Urinary bladder (tissue), 3 donors: ENCODE measurements at regions not wholly inside any gene's neighbourhood (a gene's known extent, or its start where the extent isn't known, plus 50 kb on each side); places are given as distances from the start of the nearest gene placed in this dataset.

Experiments
- DNase-seq: peaks from one replicate; pipeline ENCODE4 v3.0.0-alpha.2; 2015; ENCODE audit errors: extremely low spot score
- H3K27ac ChIP-seq: one replicate; pipeline ENCODE4 v1.5.1; 2013; ENCODE audit warnings: low read depth, mild to moderate bottlenecking, moderate library complexity
- H3K36me3 ChIP-seq: one replicate; pipeline ENCODE4 v1.6.1; 2013; ENCODE audit warnings: mild to moderate bottlenecking, moderate library complexity; ENCODE audit not compliant: insufficient read depth
- H3K4me1 ChIP-seq: one replicate; pipeline ENCODE4 v1.6.1; 2013; ENCODE audit warnings: mild to moderate bottlenecking, moderate library complexity; ENCODE audit not compliant: insufficient read depth
- H3K4me3 ChIP-seq: one replicate; pipeline ENCODE4 v1.5.1; 2013; ENCODE audit warnings: low read depth, low read length
- WGBS: extraction: QIAGEN DNeasy Blood & Tissue Kit; methylation state at CpG from one replicate; pipeline ENCODE4 v1.1.7; 2013; 5-methylcytosine and 5-hydroxymethylcytosine counted together
- donor health status: healthy with polysubstance abuse.
- donor health status: healthy.

DNA sequence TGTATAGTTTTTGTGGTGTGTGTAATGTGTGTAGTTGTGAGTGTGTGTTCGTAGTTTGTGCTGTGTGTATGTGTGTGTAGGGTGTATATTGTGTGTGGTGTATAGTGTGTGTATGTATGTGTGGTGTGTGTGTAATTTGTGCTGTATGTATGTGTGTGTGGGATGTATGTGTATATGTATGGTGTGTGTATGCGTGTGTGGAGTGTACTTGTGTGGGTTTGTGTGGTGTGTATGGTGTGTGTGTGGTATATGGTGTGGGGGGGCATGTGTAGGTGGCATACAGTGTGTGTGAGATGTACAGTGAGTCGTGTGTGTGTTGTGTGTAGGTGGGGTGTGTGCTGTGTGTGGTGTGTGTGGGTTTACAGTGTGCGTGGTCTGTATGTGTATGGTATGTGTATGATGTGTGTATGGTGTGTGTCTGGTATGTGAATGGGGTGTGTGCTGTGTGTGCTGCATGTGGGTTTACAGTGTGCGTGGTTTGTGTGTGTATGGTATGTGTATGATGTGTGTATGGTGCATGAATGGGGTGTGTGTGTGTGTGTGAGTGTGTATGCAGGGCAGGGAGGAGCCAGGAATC lies 125.2 kb downstream of the GADD45G start:
- no peak for DNase-seq
- Histone ChIP-seq H3K36me3 (no peaks in the 10 kb centered on the region), H3K27ac (no peak overlapping the region), H3K4me1 (no peaks in the 10 kb centered on the region), H3K4me3 (no peak overlapping the region)
- WGBS = 85% methylated on average over 5 of the region's 5 CpGs

DNA sequence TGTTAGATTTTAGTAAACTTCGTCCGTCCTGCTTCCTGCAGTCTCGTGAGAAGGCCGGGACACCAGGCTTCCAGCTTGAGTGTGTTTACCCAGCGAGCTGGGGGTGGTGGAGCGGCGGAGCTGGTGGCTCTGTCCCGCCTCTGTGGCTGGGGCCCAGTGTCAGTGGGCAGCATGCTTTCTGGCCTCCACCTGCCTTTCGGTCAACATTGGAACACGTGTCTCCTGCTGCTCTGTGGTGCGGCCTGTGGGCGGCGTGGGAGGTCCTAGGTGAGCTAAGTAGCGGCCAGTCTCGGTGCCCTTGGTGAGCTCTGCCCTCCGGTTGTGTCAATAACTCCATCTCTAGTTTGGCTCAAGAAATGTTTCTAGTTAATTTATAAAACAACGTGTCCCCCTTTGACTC lies 125.9 kb downstream of the GADD45G start:
- no peak overlapping the region for H3K4me3 ChIP-seq

DNA sequence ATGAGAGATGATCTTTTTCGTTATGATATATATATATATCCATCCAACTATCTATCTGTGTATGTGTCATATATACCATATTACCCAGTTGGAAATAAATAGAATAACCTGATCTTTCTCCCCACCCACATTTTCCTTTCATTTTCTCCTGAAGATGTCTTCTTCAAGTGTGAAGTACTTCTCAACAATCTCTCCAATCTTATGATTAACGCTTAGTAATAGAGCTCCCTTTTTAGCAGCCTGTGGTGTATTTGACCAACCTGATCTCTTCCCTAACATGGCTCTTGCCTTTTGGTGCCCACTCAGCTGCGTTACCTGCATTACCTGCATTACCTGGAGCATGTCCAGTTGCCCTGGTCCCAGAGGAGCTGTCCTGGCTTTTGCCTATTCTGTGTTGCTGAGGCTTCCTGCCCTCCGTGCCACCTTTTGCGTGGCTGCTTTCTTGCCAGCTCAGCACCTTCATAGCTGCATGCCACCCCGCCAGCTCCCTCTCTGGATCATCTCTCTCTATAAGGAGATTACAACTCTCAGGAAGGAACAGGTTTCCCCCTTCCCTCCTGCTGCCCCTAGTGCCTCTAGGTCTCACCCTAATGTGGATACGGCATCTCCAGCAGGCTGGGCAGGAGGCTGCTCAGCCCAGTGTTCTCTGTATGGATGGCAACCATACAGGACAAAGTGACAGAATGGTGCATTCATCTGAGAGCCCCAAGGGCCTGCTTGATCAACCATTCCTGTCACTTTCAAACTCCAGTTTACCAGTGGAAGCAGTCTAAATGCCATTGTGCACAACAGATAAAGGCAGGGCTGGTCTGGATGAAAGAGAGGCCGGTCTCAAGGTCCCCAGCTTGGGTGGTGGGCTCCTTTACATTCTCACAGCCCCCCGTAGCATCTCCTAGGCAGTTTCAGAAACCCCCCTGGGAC lies 126.7 kb downstream of the GADD45G start:
- H3K4me1 ChIP-seq = no peaks in the 10 kb centered on the region
- H3K27ac ChIP-seq = no peak overlapping the region
- 90% methylated on average over 9 of the region's 9 CpGs for WGBS
- no peak for DNase-seq
- no peaks in the 10 kb centered on the region for H3K36me3 ChIP-seq
- no peak overlapping the region for H3K4me3 ChIP-seq

More for the DNA sequence above, 125.9 kb downstream of the GADD45G start:
- H3K4me1 ChIP-seq = no peaks in the 10 kb centered on the region
- WGBS = 85% methylated on average over 17 of the region's 17 CpGs
- no peak overlapping the region for H3K27ac ChIP-seq
- no peaks in the 10 kb centered on the region for H3K36me3 ChIP-seq
- no peak for DNase-seq

DNA sequence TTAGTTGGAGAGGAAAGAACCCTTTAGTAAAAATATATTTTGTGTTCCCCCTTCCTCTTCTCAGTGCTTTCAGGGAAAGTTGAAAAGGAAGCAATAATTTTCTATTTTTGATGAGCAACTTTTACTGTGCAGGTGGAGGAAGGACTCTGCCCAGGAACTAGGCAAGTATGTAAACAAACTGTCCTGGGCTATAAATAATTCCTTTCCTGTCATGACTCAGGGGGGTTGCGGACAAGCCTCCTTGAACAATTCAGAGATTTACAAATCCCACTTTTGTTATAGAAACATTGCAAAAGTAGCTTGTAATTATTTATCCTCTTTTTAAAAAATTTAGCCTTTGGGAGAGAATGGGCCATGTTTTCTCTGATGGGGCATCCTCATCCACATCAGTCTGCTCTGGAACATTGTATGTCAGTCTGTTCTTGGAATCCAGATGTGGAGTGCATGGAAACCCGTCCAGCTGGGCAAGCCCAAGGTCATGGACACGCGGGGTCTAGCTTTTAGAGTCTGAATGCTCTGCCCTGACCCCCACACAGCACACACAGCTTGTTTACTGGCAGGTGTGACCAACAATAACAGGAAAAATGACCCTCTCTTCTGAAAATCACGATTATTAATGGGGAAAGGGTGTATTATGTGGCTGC lies 127.6 kb downstream of the GADD45G start:
- 45% methylated on average over 5 of the region's 5 CpGs for WGBS
- Histone ChIP-seq H3K27ac (no peak overlapping the region), H3K4me1 (no peaks in the 10 kb centered on the region), H3K36me3 (no peaks in the 10 kb centered on the region), H3K4me3 (no peak overlapping the region)
- no peak for DNase-seq

DNA sequence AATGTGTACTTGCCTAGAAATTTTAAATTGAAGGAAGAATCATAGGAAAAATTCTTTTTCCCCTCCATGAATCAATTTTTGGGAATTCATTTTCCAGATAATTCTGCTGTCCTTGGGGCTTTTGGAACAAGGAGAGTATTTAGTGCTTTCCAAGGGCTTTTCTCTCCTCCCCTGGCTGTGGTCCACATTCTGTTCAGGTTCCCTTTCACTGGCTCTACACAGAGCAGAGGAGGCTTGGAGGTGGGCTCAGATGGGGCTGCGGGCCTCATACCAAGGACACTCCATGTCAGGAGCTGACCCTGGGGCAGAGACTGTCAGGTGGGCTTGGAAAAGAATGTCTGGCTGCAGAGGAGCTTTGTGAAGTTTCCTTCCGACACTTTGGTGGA lies 128.1 kb downstream of the GADD45G start:
- WGBS = 92% methylated on average over 2 of the region's 2 CpGs
- no peak for DNase-seq
- Histone ChIP-seq H3K4me1 (no peaks in the 10 kb centered on the region), H3K4me3 (no peak overlapping the region), H3K27ac (no peak overlapping the region), H3K36me3 (no peaks in the 10 kb centered on the region)

DNA sequence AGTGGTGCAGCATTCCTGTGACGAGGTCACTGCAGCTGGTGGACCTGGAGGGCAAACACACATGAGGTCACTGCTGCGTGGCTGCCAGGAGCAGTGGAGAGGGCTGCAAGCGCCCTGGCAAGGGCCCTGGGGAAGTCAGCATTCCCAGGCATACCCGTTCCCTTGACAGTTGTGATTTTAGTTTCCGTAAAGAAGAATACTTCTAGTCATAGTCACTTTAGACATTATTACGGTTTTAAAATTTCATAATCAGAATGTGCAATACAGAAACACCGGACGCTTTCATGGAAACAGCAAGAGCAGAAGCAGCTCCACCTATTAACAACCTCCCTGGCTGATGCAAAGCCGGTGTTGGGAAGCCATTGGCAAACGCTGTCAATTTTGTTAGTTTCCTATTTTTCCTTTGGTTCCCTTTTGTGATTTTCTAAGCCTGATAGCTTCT lies 129.8 kb downstream of the GADD45G start:
- whole genome bisulfite sequencing = 82% methylated on average over 10 of the region's 10 CpGs

DNA sequence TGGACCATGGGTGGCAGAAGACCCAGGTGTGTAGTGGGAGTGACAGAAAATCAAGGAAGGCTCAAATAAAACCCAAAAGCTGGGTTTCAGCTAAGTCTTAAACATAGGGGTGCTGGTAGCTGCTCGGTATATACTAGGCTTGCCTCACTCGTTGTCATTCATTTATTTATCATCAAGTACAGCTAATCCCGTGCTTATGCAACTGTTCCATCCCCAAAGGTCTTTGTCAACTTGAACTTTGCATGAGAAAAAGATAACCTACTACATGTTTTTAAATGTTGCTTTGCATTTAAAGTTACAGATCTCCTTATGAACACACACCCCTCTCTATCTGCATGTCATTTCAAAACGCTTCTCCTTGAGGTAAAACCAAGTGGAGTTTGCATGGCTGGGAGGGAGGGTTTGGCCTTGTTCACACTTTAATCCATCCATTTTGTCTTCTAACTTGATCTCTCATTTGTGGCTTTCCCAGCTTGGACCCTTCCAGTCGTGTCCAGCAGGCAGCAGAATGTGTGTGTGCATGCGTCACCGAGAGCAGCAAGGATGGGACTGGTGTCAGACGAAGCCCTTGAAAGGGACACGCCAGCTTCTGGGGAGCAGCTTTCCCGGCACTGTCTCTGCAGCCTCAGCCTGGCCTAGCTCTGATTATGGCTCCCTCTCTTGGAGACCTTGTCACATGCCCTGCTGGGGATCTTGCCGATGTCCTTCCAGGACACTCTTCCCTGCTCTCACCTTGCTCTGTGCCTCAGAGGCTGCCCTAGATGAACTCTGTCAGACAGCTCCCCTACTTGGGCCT lies 133.5 kb downstream of the GADD45G start:
- no peaks in the 10 kb centered on the region for H3K36me3 ChIP-seq
- H3K27ac ChIP-seq = peak overlapping the region; percentile 7
- 85% methylated on average over 11 of the region's 11 CpGs for WGBS
- no peaks in the 10 kb centered on the region for H3K4me1 ChIP-seq
- H3K4me3 ChIP-seq = no peak overlapping the region
- DNase-seq = no peak

More for the DNA sequence above, 129.8 kb downstream of the GADD45G start:
- H3K27ac ChIP-seq = no peak overlapping the region
- no peak for DNase-seq
- no peak overlapping the region for H3K4me3 ChIP-seq
- H3K36me3 ChIP-seq = no peaks in the 10 kb centered on the region
- H3K4me1 ChIP-seq = no peaks in the 10 kb centered on the region

DNA sequence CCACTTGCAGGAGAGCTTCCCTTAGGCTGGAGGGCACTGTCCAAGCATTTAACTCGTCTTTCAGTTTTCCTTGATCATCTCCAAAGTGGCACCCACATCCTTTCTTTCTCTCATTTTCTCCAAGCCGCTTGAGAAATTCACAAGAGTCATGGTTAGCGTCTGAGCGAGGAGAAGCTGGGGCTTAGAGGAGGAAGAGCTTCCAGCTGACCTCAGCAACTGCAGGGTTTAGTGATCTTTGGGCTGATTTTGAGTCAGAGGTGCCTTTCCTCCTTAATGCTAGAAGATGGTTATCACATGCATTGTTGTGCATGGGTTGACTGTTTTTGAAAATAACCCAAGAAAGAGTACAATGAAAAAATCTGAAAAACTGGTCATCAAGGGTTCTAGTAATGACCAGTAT lies 134.7 kb downstream of the GADD45G start:
- Histone ChIP-seq H3K27ac (no peak overlapping the region), H3K4me1 (no peaks in the 10 kb centered on the region), H3K36me3 (no peaks in the 10 kb centered on the region), H3K4me3 (no peak overlapping the region)
- DNase-seq = no peak
- 89% methylated on average over 4 of the region's 4 CpGs for WGBS

DNA sequence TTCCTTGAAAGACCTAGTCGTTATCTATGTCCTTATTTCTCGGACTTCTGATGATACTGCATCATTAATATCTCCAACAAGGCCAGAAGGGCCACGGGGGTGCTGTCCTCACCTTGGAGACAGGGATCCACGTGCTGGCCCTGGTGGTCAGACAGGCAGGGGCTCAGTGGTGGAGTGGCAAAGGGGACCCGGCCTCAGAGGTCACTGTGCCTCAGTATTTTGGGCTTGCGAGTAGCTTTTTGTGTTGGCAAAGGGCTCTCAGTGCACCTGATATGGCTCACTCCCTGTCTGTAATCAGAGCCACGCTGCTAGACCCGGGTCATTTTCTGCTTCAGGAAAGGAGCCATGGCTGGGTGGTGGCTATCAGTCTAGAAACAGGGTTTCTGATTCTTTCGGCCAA lies 135.1 kb downstream of the GADD45G start:
- H3K4me1 ChIP-seq = no peaks in the 10 kb centered on the region
- WGBS = 90% methylated on average over 9 of the region's 9 CpGs
- no peak for DNase-seq
- no peak overlapping the region for H3K4me3 ChIP-seq
- no peaks in the 10 kb centered on the region for H3K36me3 ChIP-seq
- no peak overlapping the region for H3K27ac ChIP-seq

DNA sequence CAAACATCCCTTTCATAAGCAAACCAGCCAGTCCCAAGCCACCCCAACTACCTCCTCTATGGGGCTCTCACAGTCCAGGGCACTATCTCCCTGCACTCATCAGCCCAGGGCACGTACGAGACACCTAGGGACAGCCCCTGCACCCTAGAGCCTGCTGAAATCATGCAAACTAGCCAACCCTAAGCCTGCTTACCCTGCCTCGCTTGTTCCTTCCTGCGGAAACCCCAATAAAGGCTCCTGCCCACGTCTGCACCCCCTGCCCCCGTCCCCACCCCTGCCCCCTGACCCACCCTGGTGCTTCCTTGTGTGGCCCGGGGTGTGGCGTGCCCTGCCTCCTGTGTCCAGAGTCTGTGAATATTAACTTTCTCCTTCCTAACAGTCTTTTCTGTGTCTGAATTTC lies 135.9 kb downstream of the GADD45G start:
- Histone ChIP-seq H3K36me3 (no peaks in the 10 kb centered on the region), H3K4me1 (no peaks in the 10 kb centered on the region), H3K27ac (no peak overlapping the region), H3K4me3 (no peak overlapping the region)
- whole genome bisulfite sequencing = 75% methylated on average over 8 of the region's 8 CpGs
- DNase-seq = no peak

DNA sequence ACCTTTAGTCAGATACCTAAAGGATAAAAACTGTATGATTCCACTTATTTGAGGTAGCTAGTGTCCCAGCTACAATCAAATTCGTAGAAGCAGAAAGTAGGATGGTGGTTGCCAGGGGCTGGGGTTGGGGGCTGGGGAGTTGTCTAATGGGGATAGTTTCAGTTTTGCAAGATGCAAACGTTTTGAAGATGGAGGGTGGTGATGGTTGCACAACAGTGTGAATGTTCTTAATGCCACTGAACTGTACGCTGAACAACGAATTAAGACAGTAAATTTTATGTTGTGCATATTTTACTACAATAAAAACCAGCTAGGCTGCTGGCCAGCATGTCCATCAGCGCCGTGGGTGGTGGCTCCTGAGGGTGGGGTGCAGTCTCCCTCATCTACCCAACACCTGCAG lies 137.8 kb downstream of the GADD45G start:
- no peak overlapping the region for H3K4me3 ChIP-seq
- no peaks in the 10 kb centered on the region for H3K4me1 ChIP-seq
- H3K27ac ChIP-seq = no peak overlapping the region
- H3K36me3 ChIP-seq = no peaks in the 10 kb centered on the region
- 86% methylated on average over 6 of the region's 6 CpGs for WGBS
- DNase-seq = no peak

DNA sequence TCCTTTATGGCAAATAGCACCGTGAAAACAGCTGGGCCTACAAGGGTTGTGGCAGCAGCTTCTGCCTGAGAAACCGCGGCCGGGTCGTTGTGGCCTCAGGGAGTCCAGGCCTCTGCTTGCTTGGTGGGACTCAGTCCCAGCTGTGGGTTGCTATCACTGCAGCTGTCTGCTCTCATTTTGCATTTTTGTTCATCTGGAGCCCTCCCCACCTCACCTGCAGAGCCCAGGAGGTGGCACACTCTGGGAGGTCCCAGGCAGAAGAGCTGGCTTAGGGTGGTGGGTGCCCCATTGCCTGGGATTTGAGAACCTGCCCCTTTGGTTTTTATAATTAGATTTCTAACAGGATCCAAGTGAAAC lies 138.4 kb downstream of the GADD45G start:
- no peak for DNase-seq
- WGBS = 83% methylated on average over 5 of the region's 5 CpGs
- Histone ChIP-seq H3K36me3 (no peaks in the 10 kb centered on the region), H3K4me1 (no peaks in the 10 kb centered on the region), H3K27ac (no peak overlapping the region), H3K4me3 (no peak overlapping the region)

DNA sequence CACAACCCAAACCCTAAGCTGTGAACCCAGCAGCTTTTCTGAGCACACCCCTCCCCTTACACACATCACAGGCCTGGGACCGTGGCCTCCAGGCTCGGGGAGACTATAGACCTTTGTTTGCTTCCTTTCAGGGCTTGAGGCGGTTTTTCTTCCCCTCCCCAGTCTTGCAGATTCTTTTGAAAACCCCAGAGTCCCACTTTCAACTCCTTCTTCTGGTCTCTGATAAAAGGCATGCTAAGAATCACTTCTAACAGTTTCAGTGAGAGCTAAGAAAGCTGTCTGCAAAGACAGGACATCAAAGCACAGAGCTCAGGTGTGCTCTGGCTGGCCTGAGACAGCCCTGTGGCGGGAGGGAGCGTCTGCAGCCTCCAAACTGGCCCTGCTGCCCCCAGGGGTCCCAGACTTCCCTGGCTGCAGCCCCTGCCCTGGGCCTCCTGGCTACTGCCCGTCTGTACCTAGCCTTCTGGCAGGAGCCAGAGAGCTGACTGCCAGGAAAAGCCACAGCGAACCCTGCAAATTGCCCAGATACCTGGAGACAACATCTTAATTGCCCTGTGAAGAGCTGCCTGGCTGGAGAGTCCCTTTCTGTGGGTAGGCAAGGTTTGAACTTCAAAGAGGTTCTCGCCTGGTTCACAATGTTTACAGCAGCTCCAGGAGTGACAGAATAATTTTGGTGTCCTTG lies 138.9 kb downstream of the GADD45G start:
- Histone ChIP-seq H3K4me1 (no peaks in the 10 kb centered on the region), H3K36me3 (no peaks in the 10 kb centered on the region), H3K4me3 (no peak overlapping the region), H3K27ac (no peak overlapping the region)
- no peak for DNase-seq
- WGBS = 94% methylated on average over 8 of the region's 8 CpGs
